Stimulated activated naive CD8-positive, alpha-beta T cell treated with anti-CD3 and anti-CD28 coated beads, Interleukin-15, Interleukin-2, amounts not matched to agents 100 U/mL and 50 U/mL, for 24 hours (primary cell): ENCODE measurements at regions not wholly inside any gene's neighbourhood (a gene's known extent, or its start where the extent isn't known, plus 50 kb on each side); places are given as distances from the start of the nearest gene placed in this dataset.
A peak's percentile ranks its signal among the peaks of the same experiment; 100 is the strongest.
"Not testable (repeated sequence)": the region's sequence is repeated elsewhere in the genome, so short reads cannot be mapped to it uniquely, and the experiment has no call there.

Experiments
- ATAC-seq: fragments of 150-1000 bp; cut with Tn5 transposase; one replicate; pipeline ENCODE4 v1.10.0; 2021
- DNase-seq: peaks from one replicate; pipeline ENCODE4 v3.0.0; 2021

- ATAC-seq (no peak), DNase-seq (peak; percentile 2)
These were observed 914.9 kb downstream of the KCNJ2 start for GRCh38 chr17:71084219-71084618.

GRCh38 chr17:71084838-71085237, 915.5 kb downstream of the KCNJ2 start:
- DNase-seq (no peak), ATAC-seq (no peak)

DNA sequence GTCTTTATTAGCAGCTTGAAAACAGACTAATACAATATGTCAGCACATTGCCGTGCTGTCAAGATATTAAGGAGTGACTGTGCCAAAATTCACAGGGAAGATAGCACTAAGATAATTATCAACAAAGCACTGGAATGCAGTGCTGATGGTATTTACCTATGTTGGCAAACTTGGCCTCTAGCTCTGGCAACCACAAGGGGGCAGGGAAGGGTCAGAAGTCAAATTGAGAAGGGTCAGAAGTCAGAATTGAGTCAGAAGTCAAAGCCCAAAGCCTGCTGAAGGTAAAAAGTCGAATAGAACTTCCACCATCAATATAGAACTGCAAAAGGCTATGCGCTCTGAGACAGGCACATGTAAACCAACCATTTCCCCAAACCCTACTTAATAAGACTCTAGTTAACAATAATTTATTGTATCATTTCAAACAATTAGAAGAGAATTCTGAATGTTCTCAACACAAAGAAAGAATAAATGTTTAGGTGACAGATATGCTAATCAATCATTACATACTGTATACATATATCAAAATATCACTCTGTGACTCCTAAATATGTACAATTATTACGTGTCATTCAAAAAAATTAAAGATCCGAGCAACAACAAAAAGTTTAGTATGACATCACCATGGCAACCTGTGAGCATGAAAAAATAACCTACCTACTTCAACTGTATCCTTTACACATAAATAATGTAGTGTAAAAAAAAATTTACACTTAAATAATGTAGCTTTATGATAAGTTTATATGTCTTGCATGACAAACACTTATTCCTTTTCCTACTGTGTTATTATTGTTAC, 916.1 kb downstream of the KCNJ2 start:
- ATAC-seq (no peak), DNase-seq (peak; percentile 7)

- ATAC-seq: no peak
- DNase-seq: no peak
These were observed 920.1 kb downstream of the KCNJ2 start for GRCh38 chr17:71089431-71089830.

- ATAC-seq: no peak
- DNase-seq: no peak
These were observed 928.7 kb downstream of the KCNJ2 start for GRCh38 chr17:71098071-71098470.

- DNase-seq (no peak), ATAC-seq (no peak)
These were observed 929.8 kb downstream of the KCNJ2 start for GRCh38 chr17:71099003-71099714.

GRCh38 chr17:71102777-71103176, 933.4 kb downstream of the KCNJ2 start:
- DNase-seq: no peak
- no peak for ATAC-seq

GRCh38 chr17:71104225-71104624, 934.9 kb downstream of the KCNJ2 start:
- ATAC-seq (no peak), DNase-seq (no peak)

- not testable (repeated sequence) for ATAC-seq, DNase-seq
These were observed 936.7 kb downstream of the KCNJ2 start for GRCh38 chr17:71106056-71106455.

DNA sequence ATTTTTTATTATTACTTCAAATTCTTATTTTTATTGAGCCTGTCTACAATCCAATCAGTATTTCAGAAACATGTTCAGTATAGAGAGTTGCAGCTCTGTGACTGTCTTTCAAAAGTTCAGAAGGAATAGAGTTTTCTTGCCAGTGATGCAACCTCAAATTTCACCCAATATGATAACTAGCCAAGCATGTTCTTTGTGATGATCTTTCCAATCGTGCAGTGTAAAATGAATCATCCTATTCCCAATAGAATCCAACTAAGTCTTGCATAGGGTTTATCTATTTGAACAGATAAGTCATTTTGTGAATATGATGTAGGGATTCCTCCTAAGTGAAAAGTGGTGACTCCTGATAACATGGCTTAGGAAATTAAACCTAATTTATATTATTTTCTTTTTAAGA, 937.8 kb downstream of the KCNJ2 start:
- DNase-seq: no peak

GRCh38 chr17:71109697-71110096, 940.4 kb downstream of the KCNJ2 start:
- ATAC-seq (no peak), DNase-seq (no peak)

More for the DNA sequence above, 937.8 kb downstream of the KCNJ2 start:
- ATAC-seq: no peak

DNA sequence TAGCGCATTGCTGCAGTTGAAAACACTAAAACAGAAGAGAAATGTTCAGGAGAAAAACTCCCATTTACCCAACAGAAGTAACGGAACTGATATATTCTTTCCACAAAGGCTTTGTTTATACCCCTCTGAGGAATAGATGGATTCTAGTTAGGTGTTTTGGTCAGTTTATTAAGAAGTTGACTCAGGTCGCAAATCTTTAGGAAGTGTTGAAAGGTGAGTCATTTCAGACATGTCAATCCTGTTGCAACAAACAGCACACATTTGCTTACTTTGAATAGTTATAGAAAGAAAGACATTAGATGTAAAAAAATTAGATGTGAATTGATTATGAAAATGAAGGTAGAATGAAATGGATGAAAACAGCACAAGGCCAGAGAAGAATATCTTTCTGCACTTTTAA, 941.0 kb downstream of the KCNJ2 start:
- no peak for DNase-seq
- no peak for ATAC-seq

DNA sequence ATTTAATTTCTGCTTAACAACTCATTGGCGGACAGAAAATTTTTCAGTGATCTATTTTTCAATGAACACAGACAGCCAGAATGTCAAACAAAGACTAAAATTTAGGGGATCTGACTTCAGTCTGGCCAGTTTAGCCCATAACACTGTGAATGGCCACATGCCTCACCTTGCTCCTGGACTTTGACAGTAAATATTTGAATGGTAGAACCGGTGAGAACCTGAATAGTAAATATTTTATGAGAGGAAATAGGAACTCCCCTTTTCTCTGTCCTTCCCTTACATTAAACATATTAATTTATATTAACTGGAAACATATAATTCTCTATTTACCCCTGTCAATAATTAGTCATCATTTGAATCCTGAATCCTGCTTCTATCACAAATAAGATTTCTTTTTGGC, 942.1 kb downstream of the KCNJ2 start:
- DNase-seq (no peak), ATAC-seq (no peak)

- DNase-seq (no peak), ATAC-seq (no peak)
These were observed 942.6 kb downstream of the KCNJ2 start for GRCh38 chr17:71111934-71112333.

DNA sequence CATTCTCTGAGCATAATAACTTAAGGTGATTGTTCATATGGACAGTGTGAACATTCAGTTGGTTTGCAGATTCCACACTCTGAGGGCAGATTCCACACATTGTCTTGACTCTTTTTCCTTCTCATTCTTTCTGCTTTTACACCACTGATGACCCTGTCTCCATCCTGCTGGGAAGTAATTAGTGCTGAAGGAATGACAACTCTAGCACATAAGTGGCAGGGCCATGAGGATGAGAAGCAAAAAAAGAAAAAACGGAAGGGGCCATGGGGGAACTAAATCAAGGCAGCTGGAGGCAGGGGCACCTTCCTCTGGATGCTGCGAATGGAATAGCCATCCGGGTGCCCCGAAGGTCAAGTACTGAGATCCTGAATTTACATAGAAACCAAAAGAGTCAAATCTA, 944.0 kb downstream of the KCNJ2 start:
- no peak for DNase-seq
- ATAC-seq: no peak

DNA sequence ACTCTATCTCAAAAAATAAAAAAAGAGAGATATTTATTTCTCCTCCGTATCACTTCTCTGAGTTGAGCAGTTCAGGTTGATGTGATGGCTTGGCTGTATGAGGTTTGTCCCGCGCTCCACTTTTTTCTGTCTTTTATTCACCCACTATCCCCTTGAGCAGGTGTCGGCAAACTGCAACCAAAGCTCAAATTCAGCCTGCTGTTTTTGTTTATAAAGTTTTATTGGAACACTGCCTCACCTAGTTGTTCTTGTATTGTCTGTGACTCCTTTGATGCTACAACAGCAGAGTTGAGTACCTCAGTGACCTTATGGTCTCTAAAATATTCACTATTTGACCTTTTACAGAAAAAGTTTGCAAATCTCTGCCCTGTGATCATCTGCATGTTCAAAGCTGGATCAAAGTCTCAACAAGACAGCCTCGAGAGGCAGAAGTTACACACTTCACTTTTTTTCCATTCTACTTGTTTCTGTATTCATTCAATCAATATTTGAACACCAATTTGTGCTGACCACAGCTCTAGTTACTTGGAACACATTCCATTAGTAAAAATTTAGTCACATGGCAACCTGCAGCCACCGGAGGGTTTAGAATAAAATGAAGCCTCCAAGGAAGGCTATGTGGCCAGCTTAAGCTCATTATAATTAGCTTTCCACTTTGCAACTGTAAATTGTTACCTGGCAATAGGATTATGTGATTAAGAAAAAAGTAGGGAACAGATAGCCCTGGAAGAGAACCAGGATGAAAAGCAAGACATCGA, 945.8 kb downstream of the KCNJ2 start:
- no peak for DNase-seq
- ATAC-seq: no peak

GRCh38 chr17:71115669-71115972, 946.3 kb downstream of the KCNJ2 start:
- DNase-seq (no peak), ATAC-seq (no peak)

- no peak for DNase-seq
These were observed 948.1 kb downstream of the KCNJ2 start for GRCh38 chr17:71117466-71117865.

GRCh38 chr17:71118039-71118438, 948.7 kb downstream of the KCNJ2 start:
- no peak for ATAC-seq
- DNase-seq: no peak

More at GRCh38 chr17:71117466-71117865, 948.1 kb downstream of the KCNJ2 start:
- ATAC-seq: no peak

DNA sequence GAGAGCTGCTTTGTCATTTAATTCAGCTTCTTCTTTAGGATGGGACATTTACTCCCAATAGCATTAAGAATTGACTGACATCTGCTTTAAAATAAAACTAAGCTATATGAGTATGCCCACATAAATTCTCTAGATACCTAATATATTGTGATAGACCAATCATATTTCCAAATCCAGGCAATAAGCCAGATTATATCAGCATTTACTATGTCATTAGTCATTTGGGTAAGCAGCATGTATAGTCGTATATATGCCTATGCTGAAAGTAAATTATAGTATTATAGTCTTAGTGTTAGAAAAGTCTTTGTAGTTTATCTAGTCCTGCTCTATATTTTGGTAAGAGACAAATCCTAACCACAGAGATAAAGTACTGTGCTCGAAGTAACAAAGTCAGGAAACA, 958.1 kb downstream of the KCNJ2 start:
- no peak for ATAC-seq
- no peak for DNase-seq

GRCh38 chr17:71142333-71142732, 973.0 kb downstream of the KCNJ2 start:
- no peak for DNase-seq
- ATAC-seq: no peak

DNA sequence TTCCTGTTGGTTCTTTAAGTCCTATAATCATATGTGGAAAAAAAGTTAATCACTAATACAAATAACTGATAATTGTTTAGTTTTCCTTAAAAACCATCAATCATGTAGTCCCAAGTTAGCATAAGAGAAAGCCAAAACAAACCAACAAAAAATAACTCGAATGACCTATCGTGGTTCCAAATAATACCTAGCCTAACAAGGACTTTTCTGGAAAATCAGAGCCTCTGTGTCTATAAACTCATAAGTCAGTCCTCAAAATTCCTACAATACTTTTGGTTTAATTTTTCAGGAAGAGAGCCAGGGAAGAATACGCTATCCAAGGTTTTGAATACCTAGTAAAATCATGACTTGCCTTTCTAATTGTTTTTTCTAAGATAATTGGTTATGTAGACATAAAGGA, 975.3 kb upstream of the SOX9 start:
- DNase-seq (no peak), ATAC-seq (no peak)

DNA sequence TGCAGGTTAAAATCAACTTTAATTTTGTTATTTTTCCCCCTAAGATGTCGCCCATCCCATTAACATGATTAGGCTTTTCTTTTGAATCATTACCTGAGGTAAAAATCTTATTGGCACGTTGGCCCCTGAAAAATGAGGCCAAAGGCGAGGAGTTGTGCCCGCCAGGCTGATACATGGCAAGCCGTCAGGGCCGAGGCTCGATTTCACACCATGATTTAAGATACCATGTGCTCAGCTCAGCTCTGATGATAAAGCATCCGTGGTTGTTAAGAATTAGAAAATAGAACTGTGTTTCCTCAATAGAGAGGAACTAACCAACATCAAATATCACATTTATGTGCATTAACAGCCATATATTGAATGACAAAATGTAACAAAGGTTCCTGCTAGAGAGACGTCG, 972.9 kb upstream of the SOX9 start:
- DNase-seq: no peak
- ATAC-seq: no peak
